Karpas-422 (cell line): ENCODE measurements at regions not wholly inside any gene's neighbourhood (a gene's known extent, or its start where the extent isn't known, plus 50 kb on each side); places are given as distances from the start of the nearest gene placed in this dataset.

Experiments
- DNase-seq: peaks from one replicate; pipeline ENCODE4 v3.0.0-alpha.2; 2015
- H2AFZ ChIP-seq: fragments of 200-600 bp; sonication (generic); 2 replicates; pipeline ENCODE4 v1.6.1; 2014; ENCODE audit warnings: antibody characterized with exemption, low read length, mixed read lengths
- H3K27ac ChIP-seq: fragments of 200-600 bp; sonication (generic); 2 replicates; pipeline ENCODE4 v1.5.1; 2014; ENCODE audit warnings: mild to moderate bottlenecking, low read length, moderate library complexity
- H3K27me3 ChIP-seq: fragments of 200-600 bp; sonication (generic); 2 replicates; pipeline ENCODE4 v1.6.1; 2014; ENCODE audit warnings: low read length, mixed read lengths
- H3K36me3 ChIP-seq: fragments of 200-600 bp; sonication (generic); 2 replicates; pipeline ENCODE4 v1.6.1; 2014; ENCODE audit warnings: low read length, mixed read lengths; ENCODE audit not compliant: insufficient read depth
- H3K4me1 ChIP-seq: fragments of 200-600 bp; sonication (generic); 2 replicates; pipeline ENCODE4 v1.6.1; 2014; ENCODE audit warnings: mild to moderate bottlenecking, low read length, mixed read lengths
- H3K4me2 ChIP-seq: fragments of 200-600 bp; sonication (generic); 2 replicates; pipeline ENCODE4 v1.6.1; 2014; ENCODE audit warnings: low read length, low read depth, mild to moderate bottlenecking; ENCODE audit not compliant: poor library complexity, severe bottlenecking
- H3K4me3 ChIP-seq: fragments of 200-600 bp; sonication (generic); 2 replicates; pipeline ENCODE4 v1.5.1; 2014; ENCODE audit warnings: mild to moderate bottlenecking, antibody characterized with exemption, low read length, mixed read lengths
- H3K79me2 ChIP-seq: fragments of 200-600 bp; sonication (generic); 2 replicates; pipeline ENCODE4 v1.6.1; 2014; ENCODE audit warnings: mild to moderate bottlenecking, low read length, mixed read lengths
- H3K9ac ChIP-seq: fragments of 200-600 bp; sonication (generic); 2 replicates; pipeline ENCODE4 v1.6.0; 2014; ENCODE audit warnings: low read length
- H3K9me2 ChIP-seq: fragments of 200-600 bp; sonication (generic), shearing (Covaris generic); replicated peaks from 2 replicates; pipeline ENCODE4 v1.6.0; 2014; ENCODE audit warnings: mild to moderate bottlenecking, low read length, moderate library complexity; ENCODE audit not compliant: insufficient read depth
- H3K9me3 ChIP-seq: fragments of 300-700, 200-600 bp; sonication (generic); 2 replicates; pipeline ENCODE4 v1.6.1; 2014; ENCODE audit warnings: low read length, mixed read lengths
- H4K20me1 ChIP-seq: fragments of 200-600 bp; sonication (generic); 2 replicates; pipeline ENCODE4 v1.6.1; 2014; ENCODE audit warnings: mild to moderate bottlenecking, antibody characterized with exemption, low read length, low read depth; ENCODE audit not compliant: insufficient read depth

DNA sequence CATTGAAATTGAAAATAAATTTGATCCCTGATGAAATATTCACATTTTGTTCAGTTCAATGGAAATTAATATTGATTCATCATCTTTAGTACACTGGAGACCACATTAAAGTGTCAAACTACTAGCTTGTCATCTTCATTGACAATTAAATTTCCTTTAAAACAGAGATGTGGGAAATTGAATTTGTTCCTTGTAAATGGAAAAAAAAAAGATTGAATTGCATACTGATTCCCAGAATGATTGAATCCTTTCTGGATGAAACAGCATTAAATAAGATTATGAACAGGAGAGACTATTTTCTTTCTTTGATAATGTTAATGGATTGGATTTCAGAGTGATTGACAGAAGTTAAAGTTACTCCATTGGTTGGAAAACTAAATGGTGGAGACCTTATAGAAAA lies 241.3 kb upstream of the CNTNAP2 start:
- H3K4me1 ChIP-seq: no peaks in the 10 kb centered on the region
- peaks cover 25% of the 10 kb centered on the region for H3K9me3 ChIP-seq
- H2AFZ ChIP-seq: no peak overlapping the region
- no peaks in the 10 kb centered on the region for H3K36me3 ChIP-seq
- DNase-seq: no peak
- H3K79me2 ChIP-seq: no peaks in the 10 kb centered on the region
- no peak overlapping the region for H3K4me2 ChIP-seq
- no peaks in the 10 kb centered on the region for H4K20me1 ChIP-seq
- no peaks in the 10 kb centered on the region for H3K9me2 ChIP-seq
- no peaks in the 10 kb centered on the region for H3K27me3 ChIP-seq
- no peak overlapping the region for H3K27ac ChIP-seq
- H3K9ac ChIP-seq: no peak overlapping the region
- no peak overlapping the region for H3K4me3 ChIP-seq

GRCh38 chr7:145868935-145869334 lies 247.7 kb upstream of the CNTNAP2 start:
- no peaks in the 10 kb centered on the region for H3K36me3 ChIP-seq
- H4K20me1 ChIP-seq: no peaks in the 10 kb centered on the region
- no peaks in the 10 kb centered on the region for H3K9me2 ChIP-seq
- H3K4me3 ChIP-seq: no peak overlapping the region
- H3K79me2 ChIP-seq: no peaks in the 10 kb centered on the region
- H3K4me2 ChIP-seq: no peak overlapping the region
- no peak for DNase-seq
- H3K27ac ChIP-seq: no peak overlapping the region
- H3K27me3 ChIP-seq: no peaks in the 10 kb centered on the region
- H3K9ac ChIP-seq: no peak overlapping the region
- peaks cover 42% of the 10 kb centered on the region for H3K9me3 ChIP-seq
- no peak overlapping the region for H2AFZ ChIP-seq
- H3K4me1 ChIP-seq: no peaks in the 10 kb centered on the region

DNA sequence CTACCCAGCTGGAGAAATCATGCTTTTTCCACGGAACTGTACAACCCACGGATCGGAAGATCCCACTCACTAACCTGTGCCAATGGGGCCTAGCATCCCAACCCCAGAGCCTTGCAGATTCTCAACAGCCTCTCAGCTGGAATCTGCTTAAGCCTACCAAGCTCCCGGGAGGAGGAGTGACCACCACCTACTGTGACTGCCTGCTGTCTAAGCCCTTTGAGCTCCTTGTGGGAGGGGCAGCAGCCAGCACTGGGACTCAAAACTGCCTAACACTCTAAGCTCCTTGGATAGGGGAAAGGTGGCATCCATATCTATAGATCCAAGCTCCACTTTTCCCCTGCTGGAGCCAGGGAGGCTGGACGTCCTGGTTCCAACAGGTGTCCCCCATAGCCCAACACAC lies 254.4 kb upstream of the CNTNAP2 start:
- no peak for DNase-seq
- H3K27ac ChIP-seq: no peak overlapping the region
- no peaks in the 10 kb centered on the region for H3K36me3 ChIP-seq
- peaks cover 35% of the 10 kb centered on the region for H3K9me3 ChIP-seq
- no peak overlapping the region for H3K4me3 ChIP-seq
- H3K4me1 ChIP-seq: no peaks in the 10 kb centered on the region
- H3K4me2 ChIP-seq: no peak overlapping the region
- no peaks in the 10 kb centered on the region for H3K27me3 ChIP-seq
- H2AFZ ChIP-seq: no peak overlapping the region
- H4K20me1 ChIP-seq: no peaks in the 10 kb centered on the region
- H3K9me2 ChIP-seq: no peaks in the 10 kb centered on the region
- no peak overlapping the region for H3K9ac ChIP-seq
- H3K79me2 ChIP-seq: no peaks in the 10 kb centered on the region

- Histone ChIP-seq H3K4me1 (no peaks in the 10 kb centered on the region), H3K27ac (no peak overlapping the region), H4K20me1 (no peaks in the 10 kb centered on the region), H3K36me3 (no peaks in the 10 kb centered on the region), H3K4me3 (no peak overlapping the region), H3K9ac (no peak overlapping the region), H2AFZ (no peak overlapping the region), H3K4me2 (no peak overlapping the region), H3K79me2 (no peaks in the 10 kb centered on the region), H3K27me3 (no peaks in the 10 kb centered on the region), H3K9me3 (peaks cover 33% of the 10 kb centered on the region), H3K9me2 (no peaks in the 10 kb centered on the region)
- no peak for DNase-seq
These were observed 255.8 kb upstream of the CNTNAP2 start for GRCh38 chr7:145860809-145861208.

GRCh38 chr7:145850636-145851035 lies 266.0 kb upstream of the CNTNAP2 start:
- no peak overlapping the region for H3K27ac ChIP-seq
- H3K9ac ChIP-seq: no peak overlapping the region
- no peaks in the 10 kb centered on the region for H3K36me3 ChIP-seq
- no peak overlapping the region for H3K4me3 ChIP-seq
- no peaks in the 10 kb centered on the region for H4K20me1 ChIP-seq
- no peaks in the 10 kb centered on the region for H3K79me2 ChIP-seq
- H3K27me3 ChIP-seq: no peaks in the 10 kb centered on the region
- DNase-seq: no peak
- H3K9me3 ChIP-seq: peaks cover under 1% of the 10 kb centered on the region; the same call in 1 of the 2 replicates
- peaks cover 2% of the 10 kb centered on the region; the same call in 1 of the 2 replicates for H3K4me1 ChIP-seq
- H3K9me2 ChIP-seq: no peaks in the 10 kb centered on the region
- H3K4me2 ChIP-seq: no peak overlapping the region
- no peak overlapping the region for H2AFZ ChIP-seq

- Histone ChIP-seq H3K9me2 (no peaks in the 10 kb centered on the region), H3K79me2 (no peaks in the 10 kb centered on the region), H3K9ac (no peak overlapping the region), H4K20me1 (no peaks in the 10 kb centered on the region), H3K9me3 (no peaks in the 10 kb centered on the region), H3K4me1 (peaks cover 6% of the 10 kb centered on the region; the same call in 1 of the 2 replicates), H3K27me3 (no peaks in the 10 kb centered on the region), H3K36me3 (no peaks in the 10 kb centered on the region), H3K4me3 (no peak overlapping the region), H3K4me2 (no peak overlapping the region), H3K27ac (no peak overlapping the region), H2AFZ (no peak overlapping the region)
- peak; percentile 45 for DNase-seq
These were observed 267.9 kb upstream of the CNTNAP2 start for GRCh38 chr7:145848691-145849090.

GRCh38 chr7:145845345-145845744 lies 271.3 kb upstream of the CNTNAP2 start:
- no peaks in the 10 kb centered on the region for H3K79me2 ChIP-seq
- H3K4me1 ChIP-seq: peaks cover 6% of the 10 kb centered on the region; the same call in 1 of the 2 replicates
- DNase-seq: no peak
- H2AFZ ChIP-seq: peak overlapping the region; percentile 28; the same call in 1 of the 2 replicates
- no peaks in the 10 kb centered on the region for H4K20me1 ChIP-seq
- peak overlapping the region; percentile 39; the same call in 1 of the 2 replicates for H3K4me3 ChIP-seq
- peak overlapping the region; percentile 40 for H3K4me2 ChIP-seq
- peak overlapping the region; percentile 30; the same call in 1 of the 2 replicates for H3K27ac ChIP-seq
- no peak overlapping the region for H3K9ac ChIP-seq
- no peaks in the 10 kb centered on the region for H3K36me3 ChIP-seq
- no peaks in the 10 kb centered on the region for H3K27me3 ChIP-seq
- H3K9me2 ChIP-seq: no peaks in the 10 kb centered on the region
- H3K9me3 ChIP-seq: peaks cover 12% of the 10 kb centered on the region; the same call in 1 of the 2 replicates

DNA sequence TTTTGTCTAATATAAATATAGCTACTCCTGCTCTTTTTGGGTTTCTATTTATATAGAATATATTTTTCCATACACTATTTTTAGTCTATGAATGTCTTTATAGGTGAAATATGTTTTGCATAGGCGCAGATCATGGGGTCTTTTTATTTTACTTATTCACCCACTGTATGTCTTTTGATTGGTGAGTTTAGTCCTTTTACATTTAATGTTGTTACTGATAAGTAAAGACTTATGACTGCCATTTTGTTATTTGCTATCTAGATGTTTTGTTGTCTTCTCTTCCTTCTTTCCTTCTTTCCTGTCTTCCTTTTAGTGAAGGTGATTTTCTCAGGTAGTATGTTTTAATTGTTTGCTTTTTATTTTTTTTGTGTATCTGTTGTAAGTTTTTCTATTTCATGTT lies 276.8 kb upstream of the CNTNAP2 start:
- Histone ChIP-seq H2AFZ (no peak overlapping the region), H3K79me2 (no peaks in the 10 kb centered on the region), H3K27me3 (no peaks in the 10 kb centered on the region), H4K20me1 (no peaks in the 10 kb centered on the region), H3K27ac (no peak overlapping the region), H3K9ac (no peak overlapping the region), H3K9me2 (no peaks in the 10 kb centered on the region), H3K4me3 (no peak overlapping the region), H3K9me3 (peaks cover 33% of the 10 kb centered on the region), H3K36me3 (no peaks in the 10 kb centered on the region), H3K4me1 (no peaks in the 10 kb centered on the region), H3K4me2 (no peak overlapping the region)
- DNase-seq: no peak
